Stimulated activated CD8-positive, alpha-beta memory T cell treated with anti-CD3 and anti-CD28 coated beads, Interleukin-2, amount 100 ng/mL, for 48 hours (primary cell): ENCODE measurements at regions not wholly inside any gene's neighbourhood (a gene's known extent, or its start where the extent isn't known, plus 50 kb on each side); places are given as distances from the start of the nearest gene placed in this dataset.
"Not testable (repeated sequence)": the region's sequence is repeated elsewhere in the genome, so short reads cannot be mapped to it uniquely, and the experiment has no call there.

Source experiments
- DNase-seq, 2 donors: peaks; one replicate each; pipeline ENCODE4 v3.0.0-alpha.2; 2020; ENCODE audit warnings: low read depth in 2 of 2

- no peak for DNase-seq
Measured at GRCh38 chr11:44452827-44453572, 112.5 kb upstream of the CD82 start.

- DNase-seq: no peak
Measured at GRCh38 chr11:44453871-44454270, 111.6 kb upstream of the CD82 start.

- no peak for DNase-seq
Measured at GRCh38 chr11:44454666-44455065, 110.8 kb upstream of the CD82 start.

GRCh38 chr11:44456544-44457300 lies 108.7 kb upstream of the CD82 start:
- DNase-seq: no peak

GRCh38 chr11:44457862-44458261 lies 107.6 kb upstream of the CD82 start:
- DNase-seq: no peak

GRCh38 chr11:44463751-44464150 lies 101.7 kb upstream of the CD82 start:
- no peak for DNase-seq

- DNase-seq: no peak
Measured at GRCh38 chr11:44464741-44465140, 100.7 kb upstream of the CD82 start.

- DNase-seq: no peak
Measured at GRCh38 chr11:44466531-44467205, 98.8 kb upstream of the CD82 start.

GRCh38 chr11:44467413-44467812 lies 98.0 kb upstream of the CD82 start:
- no peak for DNase-seq

GRCh38 chr11:44467931-44468330 lies 97.5 kb upstream of the CD82 start:
- DNase-seq: no peak

- no peak for DNase-seq
Measured at GRCh38 chr11:44468345-44468988, 97.0 kb upstream of the CD82 start.

GRCh38 chr11:44469412-44469811 lies 96.1 kb upstream of the CD82 start:
- no peak for DNase-seq

GRCh38 chr11:44470854-44471253 lies 94.6 kb upstream of the CD82 start:
- DNase-seq: no peak

GRCh38 chr11:44471603-44472002 lies 93.9 kb upstream of the CD82 start:
- no peak for DNase-seq

GRCh38 chr11:44472916-44473315 lies 92.5 kb upstream of the CD82 start:
- DNase-seq: no peak

GRCh38 chr11:44474702-44475101 lies 90.8 kb upstream of the CD82 start:
- no peak for DNase-seq

GRCh38 chr11:44475114-44475686 lies 90.3 kb upstream of the CD82 start:
- no peak for DNase-seq

GRCh38 chr11:44482338-44482737 lies 83.1 kb upstream of the CD82 start:
- DNase-seq: not testable (repeated sequence)

GRCh38 chr11:44483919-44484610 lies 81.4 kb upstream of the CD82 start:
- no peak for DNase-seq

- no peak for DNase-seq
Measured at GRCh38 chr11:44488165-44488965, 77.1 kb upstream of the CD82 start.
